A549 (cell line): ENCODE measurements at regions not wholly inside any gene's neighbourhood (a gene's known extent, or its start where the extent isn't known, plus 50 kb on each side); places are given as distances from the start of the nearest gene placed in this dataset.

Experiments
- BHLHE40 ChIP-seq: IDR thresholded peaks from 2 replicates; pipeline ENCODE4 v1.6.1; 2012; ENCODE audit warnings: low read depth, low read length, inconsistent platforms
- CTCF ChIP-seq: fragments of >200 bp; sonication (Bioruptor Twin); formaldehyde crosslinking; IDR thresholded peaks from 3 replicates; pipeline ENCODE4 v1.5.1; 2016
- EP300 ChIP-seq, 2 experiments: fragments of >200 bp; sonication (Bioruptor Twin); formaldehyde crosslinking; IDR thresholded peaks; 2 replicates in 1 of 2; 3 replicates in 1 of 2; pipeline ENCODE4 v1.6.1; 2016 to 2017
- FOSB ChIP-seq: fragments of 250-450 bp; sonication (Bioruptor Pico); IDR thresholded peaks from 2 replicates; pipeline ENCODE4 v1.5.0; 2020; ENCODE audit warnings: mild to moderate bottlenecking, moderate library complexity
- HOXB5 ChIP-seq: fragments of 250-450 bp; sonication (Bioruptor Pico); IDR thresholded peaks from 2 replicates; pipeline ENCODE4 v1.5.0; 2020; ENCODE audit warnings: mild to moderate bottlenecking, moderate library complexity
- MYC ChIP-seq: IDR thresholded peaks from 2 replicates; pipeline ENCODE4 v1.6.1; 2012; ENCODE audit warnings: mild to moderate bottlenecking, inconsistent platforms, low read length, improper control_type of control experiment, borderline replicate concordance
- NFE2L2 ChIP-seq: fragments of 150-350 bp; conservative IDR thresholded peaks from 2 replicates; pipeline ENCODE4 v1.6.1; 2014; ENCODE audit warnings: low read length
- PBX3 ChIP-seq: IDR thresholded peaks from 2 replicates; pipeline ENCODE4 v1.6.1; 2012
- POLR2A ChIP-seq: IDR thresholded peaks from 2 replicates; pipeline ENCODE4 v1.6.1; 2012; ENCODE audit warnings: mild to moderate bottlenecking, low read length
- REST ChIP-seq: fragments of 200-600 bp; sonication (generic); IDR thresholded peaks from 2 replicates; pipeline ENCODE4 v1.6.1; 2016; ENCODE audit warnings: antibody characterized with exemption, mild to moderate bottlenecking, moderate library complexity
- SMC3 ChIP-seq: fragments of >200 bp; sonication (Bioruptor Twin); formaldehyde crosslinking; IDR thresholded peaks from 3 replicates; pipeline ENCODE4 v1.6.1; 2018; ENCODE audit warnings: inconsistent platforms

- TF ChIP-seq PBX3 (no peak), HOXB5 (CRISPR knock-in tag) (no peak), CTCF (no peak), BHLHE40 (no peak), SMC3 (no peak), MYC (no peak), POLR2A (no peak), EP300 (IDR thresholded peaks at IDR 0.05) (no peak), NFE2L2 (no peak), REST (no peak), FOSB (no peak)
Observed at GRCh38 chr1:117753652-117754051, 147.8 kb downstream of the TENT5C start.
